WTC11 (cell line): ENCODE measurements at regions not wholly inside any gene's neighbourhood (a gene's known extent, or its start where the extent isn't known, plus 50 kb on each side); places are given as distances from the start of the nearest gene placed in this dataset.
"Not testable (repeated sequence)": the region's sequence is repeated elsewhere in the genome, so short reads cannot be mapped to it uniquely, and the experiment has no call there.

ENCODE experiments used
- ATAC-seq: fragments of 200-7000 bp; cut with Tn5 transposase; 2 replicates; pipeline ENCODE4 v1.10.0; 2021; ENCODE audit warnings: mild to moderate bottlenecking, moderate library complexity
- CTCF ChIA-PET: fragments of 300-600 bp; sonication (Branson Sonifier 250); formaldehyde crosslinking; loops from one replicate; lab custom pipeline; 2021; ENCODE audit warnings: antibody characterized with exemption; lab: Charles Lee
- POLR2A ChIA-PET: fragments of 350-600 bp; sonication (Branson Sonifier 250); formaldehyde crosslinking; loops from one replicate; lab custom pipeline; 2021; ENCODE audit warnings: antibody characterized with exemption; lab: Charles Lee
- DNase-seq: peaks from one replicate; pipeline ENCODE4 v3.0.0; 2021; ENCODE audit warnings: low spot score
- H3K27ac Mint-ChIP-seq: 2 replicates; pipeline ENCODE4 v1.8.0; 2021; ENCODE audit warnings: mixed read lengths
- H3K27me3 Mint-ChIP-seq: 2 replicates; pipeline ENCODE4 v1.8.0; 2021; ENCODE audit warnings: low read depth, mild to moderate bottlenecking, moderate library complexity, mixed read lengths
- H3K36me3 Mint-ChIP-seq: 2 replicates; pipeline ENCODE4 v1.8.0; 2021; ENCODE audit warnings: mixed read lengths
- H3K4me1 Mint-ChIP-seq: 2 replicates; pipeline ENCODE4 v1.8.0; 2022; ENCODE audit warnings: mixed read lengths
- H3K4me3 Mint-ChIP-seq: 2 replicates; pipeline ENCODE4 v1.8.0; 2021; ENCODE audit warnings: mild to moderate bottlenecking, moderate library complexity, mixed read lengths
- H3K9me3 Mint-ChIP-seq: 2 replicates; pipeline ENCODE4 v1.8.0; 2021; ENCODE audit warnings: mixed read lengths
- ATF1 ChIP-seq: sonication (generic); formaldehyde crosslinking; IDR thresholded peaks from 2 replicates; pipeline ENCODE4 v1.8.1; 2023; ENCODE audit warnings: mild to moderate bottlenecking, moderate library complexity, missing genetic modification reagents
- CBFB ChIP-seq: sonication (generic); formaldehyde crosslinking; IDR thresholded peaks from 2 replicates; pipeline ENCODE4 v1.8.1; 2022; ENCODE audit warnings: mild to moderate bottlenecking, low read depth, missing genetic modification reagents
- EMX1 ChIP-seq: fragments of 250-450 bp; sonication (Bioruptor Pico); IDR thresholded peaks from 2 replicates; pipeline ENCODE4 v1.8.0; 2021; ENCODE audit warnings: mild to moderate bottlenecking
- FOXK1 ChIP-seq: sonication (generic); formaldehyde crosslinking; IDR thresholded peaks from 2 replicates; pipeline ENCODE4 v1.8.0; 2022; ENCODE audit warnings: mild to moderate bottlenecking, moderate library complexity, missing genetic modification reagents
- GRHL2 ChIP-seq: fragments of 250-450 bp; sonication (Bioruptor Pico); IDR thresholded peaks from 2 replicates; pipeline ENCODE4 v1.8.0; 2022; ENCODE audit warnings: mild to moderate bottlenecking, moderate library complexity; ENCODE audit not compliant: insufficient replicate concordance, severe bottlenecking
- HMGA2 ChIP-seq: fragments of 250-450 bp; sonication (Bioruptor Pico); IDR thresholded peaks from 2 replicates; pipeline ENCODE4 v1.4.0; 2021; ENCODE audit warnings: mild to moderate bottlenecking, moderate library complexity
- KAT7 ChIP-seq: sonication (generic); formaldehyde crosslinking; IDR thresholded peaks from 2 replicates; pipeline ENCODE4 v1.8.1; 2023; ENCODE audit warnings: missing genetic modification reagents, mild to moderate bottlenecking, borderline replicate concordance
- MYBL2 ChIP-seq: sonication (generic); formaldehyde crosslinking; IDR thresholded peaks from 2 replicates; pipeline ENCODE4 v1.8.1; 2023; ENCODE audit warnings: mild to moderate bottlenecking, moderate library complexity, missing genetic modification reagents
- OVOL2 ChIP-seq: fragments of 250-450 bp; sonication (Bioruptor Pico); IDR thresholded peaks from 2 replicates; pipeline ENCODE4 v1.9.0; 2021; ENCODE audit warnings: mild to moderate bottlenecking, borderline replicate concordance
- RELA ChIP-seq: sonication (generic); formaldehyde crosslinking; IDR thresholded peaks from 2 replicates; pipeline ENCODE4 v1.8.1; 2022; ENCODE audit warnings: missing genetic modification reagents, mild to moderate bottlenecking, borderline replicate concordance
- RORB ChIP-seq: fragments of 250-450 bp; sonication (Bioruptor Pico); IDR thresholded peaks from 2 replicates; pipeline ENCODE4 v1.9.0; 2021; ENCODE audit warnings: mild to moderate bottlenecking
- SOX15 ChIP-seq: fragments of 250-450 bp; sonication (Bioruptor Pico); IDR thresholded peaks from 2 replicates; pipeline ENCODE4 v1.9.0; 2021; ENCODE audit warnings: mild to moderate bottlenecking
- SP1 ChIP-seq: sonication (generic); formaldehyde crosslinking; conservative IDR thresholded peaks from 2 replicates; pipeline ENCODE4 v1.8.1; 2022; ENCODE audit warnings: missing genetic modification reagents
- TEAD4 ChIP-seq: sonication (generic); formaldehyde crosslinking; IDR thresholded peaks from 2 replicates; pipeline ENCODE4 v1.8.0; 2022; ENCODE audit warnings: mild to moderate bottlenecking, missing genetic modification reagents
- ZNF317 ChIP-seq: sonication (generic); formaldehyde crosslinking; IDR thresholded peaks from 2 replicates; pipeline ENCODE4 v1.8.1; 2023; ENCODE audit warnings: low read depth, mild to moderate bottlenecking, moderate library complexity, missing genetic modification reagents, borderline replicate concordance
- ZNF423 ChIP-seq: fragments of 250-450 bp; sonication (Bioruptor Pico); IDR thresholded peaks from 2 replicates; pipeline ENCODE4 v2.1.2; 2022; ENCODE audit warnings: mild to moderate bottlenecking, moderate library complexity
- TF ChIP-seq, protein P1 (sequence below): sonication (generic); formaldehyde crosslinking; IDR thresholded peaks from 2 replicates; pipeline ENCODE4 v1.8.1; 2022; ENCODE audit warnings: mild to moderate bottlenecking, missing genetic modification reagents, moderate library complexity, borderline replicate concordance
- TF ChIP-seq, protein P2 (sequence below): sonication (generic); formaldehyde crosslinking; IDR thresholded peaks from 2 replicates; pipeline ENCODE4 v1.8.1; 2022; ENCODE audit warnings: missing genetic modification reagents, borderline replicate concordance
- TF ChIP-seq, protein P3 (sequence below): fragments of 250-450 bp; sonication (Bioruptor Pico); IDR thresholded peaks from 2 replicates; pipeline ENCODE4 v1.9.0; 2021; ENCODE audit warnings: moderate library complexity, mild to moderate bottlenecking, inconsistent platforms, borderline replicate concordance
- TF ChIP-seq, protein P4 (sequence below): sonication (generic); formaldehyde crosslinking; IDR thresholded peaks from 2 replicates; pipeline ENCODE4 v1.8.0; 2022; ENCODE audit warnings: mild to moderate bottlenecking, missing genetic modification reagents
- TF ChIP-seq, protein P5 (sequence below): sonication (generic); formaldehyde crosslinking; IDR thresholded peaks from 2 replicates; pipeline ENCODE4 v1.8.1; 2023; ENCODE audit warnings: mild to moderate bottlenecking, missing genetic modification reagents
- TF ChIP-seq, protein P6 (sequence below): fragments of 250-450 bp; sonication (Bioruptor Pico); IDR thresholded peaks from 2 replicates; pipeline ENCODE4 v2.1.2; 2022; ENCODE audit warnings: mild to moderate bottlenecking, moderate library complexity
- TF ChIP-seq, protein P7 (sequence below): sonication (generic); formaldehyde crosslinking; IDR thresholded peaks from 2 replicates; pipeline ENCODE4 v1.8.0; 2022; ENCODE audit warnings: mild to moderate bottlenecking, missing genetic modification reagents

- no peak for TF ChIP-seq CBFB (CRISPR knock-in tag)
- no peak for TF ChIP-seq RORB (CRISPR knock-in tag)
- TF ChIP-seq EMX1: no peak
Observed at GRCh38 chr4:66728280-66728679, 817.0 kb downstream of the CENPC start (continued).

DNA sequence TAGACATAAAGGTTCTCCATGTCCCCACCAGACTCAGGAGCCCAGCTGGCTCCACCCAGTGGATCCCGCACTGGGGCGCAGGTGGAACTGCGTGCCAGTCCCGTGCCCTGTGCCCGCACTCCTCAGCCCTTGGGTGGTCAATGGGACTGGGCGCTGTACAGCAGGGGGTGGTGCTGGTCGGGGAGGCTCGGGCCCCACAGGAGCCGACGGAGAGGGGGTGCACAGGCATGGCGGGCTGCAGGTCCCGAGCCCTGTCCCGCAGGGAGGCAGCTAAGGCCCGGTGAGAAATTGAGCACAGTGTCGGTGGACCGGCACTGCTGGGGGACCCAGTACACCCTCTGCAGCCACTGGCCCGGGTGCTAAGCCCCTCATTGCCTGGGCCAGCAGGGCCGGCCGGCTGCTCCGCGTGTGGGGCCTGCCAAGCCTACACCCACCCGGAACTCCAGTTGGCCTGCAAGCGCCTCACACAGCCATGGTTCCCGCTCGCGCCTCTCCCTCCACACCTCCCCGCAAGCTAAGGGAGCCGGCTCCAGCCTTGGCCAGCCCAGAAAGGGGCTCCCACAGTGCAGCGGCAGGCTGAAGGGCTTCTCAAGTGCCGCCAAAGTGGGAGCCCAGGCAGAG is 832.9 kb downstream of the CENPC start:
- CTCF ChIA-PET, DNase-seq: not testable (repeated sequence)

GRCh38 chr4:66704243-66704642 is 841.1 kb downstream of the CENPC start:
- H3K9me3 Mint-ChIP-seq: no peaks in the 10 kb centered on the region
- no peak overlapping the region for H3K4me3 Mint-ChIP-seq
- H3K27me3 Mint-ChIP-seq: no peaks in the 10 kb centered on the region
- H3K27ac Mint-ChIP-seq: no peak overlapping the region
- H3K4me1 Mint-ChIP-seq: no peaks in the 10 kb centered on the region
- TF ChIP-seq KAT7 (CRISPR knock-in tag) (no peak), TEAD4 (CRISPR knock-in tag) (no peak), SOX15 (CRISPR knock-in tag) (no peak), SP1 (CRISPR knock-in tag) (no peak), OVOL2 (CRISPR knock-in tag) (no peak), EMX1 (no peak), GRHL2 (CRISPR knock-in tag) (no peak), RELA (CRISPR knock-in tag) (no peak), ATF1 (CRISPR knock-in tag) (no peak), ZNF423 (no peak), MYBL2 (CRISPR knock-in tag) (no peak)
- TF ChIP-seq, protein P1, sequence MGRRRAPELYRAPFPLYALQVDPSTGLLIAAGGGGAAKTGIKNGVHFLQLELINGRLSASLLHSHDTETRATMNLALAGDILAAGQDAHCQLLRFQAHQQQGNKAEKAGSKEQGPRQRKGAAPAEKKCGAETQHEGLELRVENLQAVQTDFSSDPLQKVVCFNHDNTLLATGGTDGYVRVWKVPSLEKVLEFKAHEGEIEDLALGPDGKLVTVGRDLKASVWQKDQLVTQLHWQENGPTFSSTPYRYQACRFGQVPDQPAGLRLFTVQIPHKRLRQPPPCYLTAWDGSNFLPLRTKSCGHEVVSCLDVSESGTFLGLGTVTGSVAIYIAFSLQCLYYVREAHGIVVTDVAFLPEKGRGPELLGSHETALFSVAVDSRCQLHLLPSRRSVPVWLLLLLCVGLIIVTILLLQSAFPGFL (CRISPR knock-in tag): no peak
- TF ChIP-seq, protein P2, sequence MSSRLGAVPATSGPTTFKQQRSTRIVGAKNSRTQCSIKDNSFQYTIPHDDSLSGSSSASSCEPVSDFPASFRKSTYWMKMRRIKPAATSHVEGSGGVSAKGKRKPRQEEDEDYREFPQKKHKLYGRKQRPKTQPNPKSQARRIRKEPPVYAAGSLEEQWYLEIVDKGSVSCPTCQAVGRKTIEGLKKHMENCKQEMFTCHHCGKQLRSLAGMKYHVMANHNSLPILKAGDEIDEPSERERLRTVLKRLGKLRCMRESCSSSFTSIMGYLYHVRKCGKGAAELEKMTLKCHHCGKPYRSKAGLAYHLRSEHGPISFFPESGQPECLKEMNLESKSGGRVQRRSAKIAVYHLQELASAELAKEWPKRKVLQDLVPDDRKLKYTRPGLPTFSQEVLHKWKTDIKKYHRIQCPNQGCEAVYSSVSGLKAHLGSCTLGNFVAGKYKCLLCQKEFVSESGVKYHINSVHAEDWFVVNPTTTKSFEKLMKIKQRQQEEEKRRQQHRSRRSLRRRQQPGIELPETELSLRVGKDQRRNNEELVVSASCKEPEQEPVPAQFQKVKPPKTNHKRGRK: no peak
- TF ChIP-seq, protein P3, sequence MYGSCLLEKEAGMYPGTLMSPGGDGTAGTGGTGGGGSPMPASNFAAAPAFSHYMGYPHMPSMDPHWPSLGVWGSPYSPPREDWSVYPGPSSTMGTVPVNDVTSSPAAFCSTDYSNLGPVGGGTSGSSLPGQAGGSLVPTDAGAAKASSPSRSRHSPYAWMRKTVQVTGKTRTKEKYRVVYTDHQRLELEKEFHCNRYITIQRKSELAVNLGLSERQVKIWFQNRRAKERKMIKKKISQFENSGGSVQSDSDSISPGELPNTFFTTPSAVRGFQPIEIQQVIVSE (CRISPR knock-in tag): no peak
- TF ChIP-seq, all 79 proteins: peak for 0
- CTCF ChIA-PET: no interaction called here
- ATAC-seq (no peak), DNase-seq (no peak)
- POLR2A ChIA-PET: no interaction called here
- H3K36me3 Mint-ChIP-seq: no peaks in the 10 kb centered on the region

More for the DNA sequence above, 832.9 kb downstream of the CENPC start:
- H3K4me3 Mint-ChIP-seq, ATAC-seq, POLR2A ChIA-PET, H3K4me1 Mint-ChIP-seq, H3K27ac Mint-ChIP-seq, H3K27me3 Mint-ChIP-seq, H3K36me3 Mint-ChIP-seq: not testable (repeated sequence)
- H3K9me3 Mint-ChIP-seq: peaks cover 10% of the 10 kb centered on the region

- H3K27me3 Mint-ChIP-seq: no peaks in the 10 kb centered on the region
- CTCF ChIA-PET: no interaction called here
- TF ChIP-seq, protein P4, sequence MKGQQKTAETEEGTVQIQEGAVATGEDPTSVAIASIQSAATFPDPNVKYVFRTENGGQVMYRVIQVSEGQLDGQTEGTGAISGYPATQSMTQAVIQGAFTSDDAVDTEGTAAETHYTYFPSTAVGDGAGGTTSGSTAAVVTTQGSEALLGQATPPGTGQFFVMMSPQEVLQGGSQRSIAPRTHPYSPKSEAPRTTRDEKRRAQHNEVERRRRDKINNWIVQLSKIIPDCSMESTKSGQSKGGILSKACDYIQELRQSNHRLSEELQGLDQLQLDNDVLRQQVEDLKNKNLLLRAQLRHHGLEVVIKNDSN (CRISPR knock-in tag): no peak
- no peak for TF ChIP-seq FOXK1 (CRISPR knock-in tag)
- TF ChIP-seq CBFB (CRISPR knock-in tag): no peak
- TF ChIP-seq, protein P5, sequence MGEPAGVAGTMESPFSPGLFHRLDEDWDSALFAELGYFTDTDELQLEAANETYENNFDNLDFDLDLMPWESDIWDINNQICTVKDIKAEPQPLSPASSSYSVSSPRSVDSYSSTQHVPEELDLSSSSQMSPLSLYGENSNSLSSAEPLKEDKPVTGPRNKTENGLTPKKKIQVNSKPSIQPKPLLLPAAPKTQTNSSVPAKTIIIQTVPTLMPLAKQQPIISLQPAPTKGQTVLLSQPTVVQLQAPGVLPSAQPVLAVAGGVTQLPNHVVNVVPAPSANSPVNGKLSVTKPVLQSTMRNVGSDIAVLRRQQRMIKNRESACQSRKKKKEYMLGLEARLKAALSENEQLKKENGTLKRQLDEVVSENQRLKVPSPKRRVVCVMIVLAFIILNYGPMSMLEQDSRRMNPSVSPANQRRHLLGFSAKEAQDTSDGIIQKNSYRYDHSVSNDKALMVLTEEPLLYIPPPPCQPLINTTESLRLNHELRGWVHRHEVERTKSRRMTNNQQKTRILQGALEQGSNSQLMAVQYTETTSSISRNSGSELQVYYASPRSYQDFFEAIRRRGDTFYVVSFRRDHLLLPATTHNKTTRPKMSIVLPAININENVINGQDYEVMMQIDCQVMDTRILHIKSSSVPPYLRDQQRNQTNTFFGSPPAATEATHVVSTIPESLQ (CRISPR knock-in tag): no peak
- no peak for TF ChIP-seq HMGA2 (CRISPR knock-in tag)
- TF ChIP-seq, protein P6, sequence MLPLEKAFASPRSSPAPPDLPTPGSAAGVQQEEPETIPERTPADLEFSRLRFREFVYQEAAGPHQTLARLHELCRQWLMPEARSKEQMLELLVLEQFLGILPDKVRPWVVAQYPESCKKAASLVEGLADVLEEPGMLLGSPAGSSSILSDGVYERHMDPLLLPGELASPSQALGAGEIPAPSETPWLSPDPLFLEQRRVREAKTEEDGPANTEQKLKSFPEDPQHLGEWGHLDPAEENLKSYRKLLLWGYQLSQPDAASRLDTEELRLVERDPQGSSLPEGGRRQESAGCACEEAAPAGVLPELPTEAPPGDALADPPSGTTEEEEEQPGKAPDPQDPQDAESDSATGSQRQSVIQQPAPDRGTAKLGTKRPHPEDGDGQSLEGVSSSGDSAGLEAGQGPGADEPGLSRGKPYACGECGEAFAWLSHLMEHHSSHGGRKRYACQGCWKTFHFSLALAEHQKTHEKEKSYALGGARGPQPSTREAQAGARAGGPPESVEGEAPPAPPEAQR (CRISPR knock-in tag): no peak
- TF ChIP-seq, protein P7, sequence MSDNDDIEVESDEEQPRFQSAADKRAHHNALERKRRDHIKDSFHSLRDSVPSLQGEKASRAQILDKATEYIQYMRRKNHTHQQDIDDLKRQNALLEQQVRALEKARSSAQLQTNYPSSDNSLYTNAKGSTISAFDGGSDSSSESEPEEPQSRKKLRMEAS (CRISPR knock-in tag): no peak
- no peak for TF ChIP-seq ZNF317 (CRISPR knock-in tag)
Observed at GRCh38 chr4:66694739-66695138, 850.6 kb downstream of the CENPC start.

More at GRCh38 chr4:66694739-66695138, 850.6 kb downstream of the CENPC start:
- POLR2A ChIA-PET: no interaction called here
- Mint-ChIP-seq H3K4me3 (no peak overlapping the region), H3K36me3 (no peaks in the 10 kb centered on the region), H3K27ac (no peak overlapping the region), H3K9me3 (peaks cover 7% of the 10 kb centered on the region; the same call in 1 of the 2 replicates), H3K4me1 (peaks cover 8% of the 10 kb centered on the region)
- no peak for ATAC-seq
- no peak for DNase-seq
